IPS DF 6.9 (cell line): ENCODE measurements at regions not wholly inside any gene's neighbourhood (a gene's known extent, or its start where the extent isn't known, plus 50 kb on each side); places are given as distances from the start of the nearest gene placed in this dataset.
A peak's percentile ranks its signal among the peaks of the same experiment; 100 is the strongest.

Experiments
- DNase-seq: peaks from one replicate; pipeline ENCODE4 v3.0.0-alpha.2; 2013; ENCODE audit warnings: low read depth, low spot score
- H3K27ac ChIP-seq: one replicate; pipeline ENCODE4 v1.5.1; 2013; ENCODE audit warnings: low read length, control low read depth
- H3K27me3 ChIP-seq: 2 replicates; pipeline ENCODE4 v1.6.1; 2013; ENCODE audit warnings: mild to moderate bottlenecking, low read length; ENCODE audit not compliant: control insufficient read depth, insufficient read depth
- H3K36me3 ChIP-seq: 2 replicates; pipeline ENCODE4 v1.6.1; 2013; ENCODE audit warnings: low read length; ENCODE audit not compliant: control insufficient read depth, insufficient read depth
- H3K4me1 ChIP-seq: 2 replicates; pipeline ENCODE4 v1.6.1; 2013; ENCODE audit warnings: low read length; ENCODE audit not compliant: control insufficient read depth, insufficient read depth
- H3K4me3 ChIP-seq: 2 replicates; pipeline ENCODE4 v1.5.1; 2013; ENCODE audit warnings: mild to moderate bottlenecking, low read length
- H3K9me3 ChIP-seq: 2 replicates; pipeline ENCODE4 v1.6.1; 2013; ENCODE audit warnings: low read length, inconsistent platforms; ENCODE audit not compliant: control insufficient read depth, insufficient read depth
- WGBS: extraction: QIAGEN DNeasy Blood & Tissue Kit; methylation state at CpG from one replicate; pipeline ENCODE4 v1.1.7; 2013; ENCODE audit warnings: mixed read lengths, missing lambda C conversion rate; ENCODE audit not compliant: insufficient read length, insufficient coverage; 5-methylcytosine and 5-hydroxymethylcytosine counted together

- Histone ChIP-seq H3K4me1 (no peaks in the 10 kb centered on the region), H3K9me3 (no peaks in the 10 kb centered on the region), H3K27ac (no peak overlapping the region), H3K4me3 (no peak overlapping the region), H3K27me3 (no peaks in the 10 kb centered on the region), H3K36me3 (no peaks in the 10 kb centered on the region)
- WGBS, result no CpG with 5 or more reads among the region's 2 CpGs
- no peak for DNase-seq
Measured at GRCh38 chr1:101346419-101346818, 109.6 kb downstream of the S1PR1 start.

GRCh38 chr1:101356013-101356412 is 119.2 kb downstream of the S1PR1 start:
- no CpG with 5 or more reads among the region's 3 CpGs for WGBS

DNA sequence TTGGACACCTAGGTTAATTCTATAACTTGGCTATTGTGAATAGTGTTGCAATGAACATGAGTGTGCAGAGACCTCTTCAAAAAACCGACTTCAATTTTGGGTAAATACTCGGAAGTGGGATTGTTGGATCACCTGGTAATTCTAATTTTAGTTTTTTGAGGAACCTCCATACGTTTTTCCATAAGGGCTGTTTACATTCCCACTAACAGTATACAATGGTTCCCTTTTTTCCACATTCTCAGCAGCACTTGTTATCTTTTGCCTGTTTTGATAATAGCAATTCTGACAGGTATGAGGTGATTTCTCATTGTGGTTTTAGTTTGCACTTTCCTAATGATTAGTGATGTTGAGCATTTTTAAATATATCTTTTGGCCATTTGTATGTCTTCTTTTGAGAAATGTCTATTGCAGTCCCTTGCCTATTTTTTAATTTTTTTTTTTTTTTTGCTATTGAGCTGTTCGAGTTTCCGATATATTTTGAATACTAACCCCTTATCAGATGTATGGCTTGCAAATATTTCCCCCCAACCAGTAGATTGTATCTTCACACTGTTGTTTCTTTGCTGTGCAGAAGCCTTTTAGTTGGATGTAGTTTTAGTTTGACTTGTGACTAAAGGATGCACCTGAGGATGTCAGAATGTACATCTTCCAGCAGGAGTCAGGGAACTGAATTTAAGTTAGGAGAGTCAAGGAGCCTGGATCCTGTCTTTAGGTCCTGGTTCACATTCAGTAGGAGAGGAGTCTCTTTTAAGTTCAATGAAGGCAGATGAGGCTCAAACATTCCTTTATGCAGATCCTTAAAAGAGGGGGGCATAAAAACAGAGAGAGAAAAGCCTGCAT is 120.0 kb downstream of the S1PR1 start:
- no CpG with 5 or more reads among the region's 5 CpGs for WGBS
- Histone ChIP-seq H3K9me3 (no peaks in the 10 kb centered on the region), H3K27me3 (no peaks in the 10 kb centered on the region), H3K4me3 (no peak overlapping the region), H3K4me1 (no peaks in the 10 kb centered on the region), H3K36me3 (no peaks in the 10 kb centered on the region), H3K27ac (no peak overlapping the region)
- no peak for DNase-seq

More at GRCh38 chr1:101356013-101356412, 119.2 kb downstream of the S1PR1 start:
- Histone ChIP-seq H3K27me3 (no peaks in the 10 kb centered on the region), H3K4me1 (no peaks in the 10 kb centered on the region), H3K4me3 (no peak overlapping the region), H3K9me3 (no peaks in the 10 kb centered on the region), H3K27ac (no peak overlapping the region), H3K36me3 (no peaks in the 10 kb centered on the region)
- no peak for DNase-seq

- Histone ChIP-seq H3K27me3 (no peaks in the 10 kb centered on the region), H3K4me3 (no peak overlapping the region), H3K4me1 (no peaks in the 10 kb centered on the region), H3K36me3 (no peaks in the 10 kb centered on the region), H3K9me3 (no peaks in the 10 kb centered on the region), H3K27ac (no peak overlapping the region)
- peak; percentile 55 for DNase-seq
- no CpG with 5 or more reads among the region's 4 CpGs for WGBS
Measured at GRCh38 chr1:101357444-101357986, 120.7 kb downstream of the S1PR1 start.

DNA sequence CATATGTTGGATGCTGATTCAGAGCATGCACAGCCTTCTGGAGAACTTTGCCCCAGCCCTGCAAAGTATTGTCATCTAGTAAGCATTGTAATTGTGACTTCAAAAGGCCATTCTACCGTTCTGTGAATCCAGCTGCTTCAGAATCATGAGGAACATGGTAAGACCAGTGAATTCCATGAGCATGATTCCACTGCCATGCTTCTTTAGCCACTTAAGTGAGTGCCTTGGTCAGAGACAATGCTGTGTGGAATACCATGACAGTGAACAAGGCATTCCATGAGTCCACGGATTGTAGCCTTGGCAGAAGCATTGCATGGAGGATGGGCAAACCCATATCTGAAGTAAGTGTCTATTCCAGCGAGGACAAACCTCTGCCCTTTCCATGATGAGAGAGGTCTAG is 123.7 kb downstream of the S1PR1 start:
- no peaks in the 10 kb centered on the region for H3K4me1 ChIP-seq
- H3K27me3 ChIP-seq, result no peaks in the 10 kb centered on the region
- no peaks in the 10 kb centered on the region for H3K9me3 ChIP-seq
- no peaks in the 10 kb centered on the region for H3K36me3 ChIP-seq
- H3K4me3 ChIP-seq, result no peak overlapping the region
- WGBS, result no CpG with 5 or more reads among the region's 3 CpGs
- DNase-seq, result no peak
- H3K27ac ChIP-seq, result no peak overlapping the region

- no peaks in the 10 kb centered on the region for H3K36me3 ChIP-seq
- H3K27me3 ChIP-seq, result no peaks in the 10 kb centered on the region
- DNase-seq, result no peak
- no peaks in the 10 kb centered on the region for H3K4me1 ChIP-seq
- H3K9me3 ChIP-seq, result no peaks in the 10 kb centered on the region
- H3K4me3 ChIP-seq, result no peak overlapping the region
- H3K27ac ChIP-seq, result no peak overlapping the region
Measured at GRCh38 chr1:101363891-101364318, 127.1 kb downstream of the S1PR1 start.

- Histone ChIP-seq H3K36me3 (no peaks in the 10 kb centered on the region), H3K4me3 (no peak overlapping the region), H3K4me1 (no peaks in the 10 kb centered on the region), H3K27me3 (no peaks in the 10 kb centered on the region), H3K27ac (no peak overlapping the region), H3K9me3 (no peaks in the 10 kb centered on the region)
- DNase-seq, result no peak
- WGBS, result no CpG with 5 or more reads among the region's 3 CpGs
Measured at GRCh38 chr1:101364370-101365120, 127.7 kb downstream of the S1PR1 start.

GRCh38 chr1:101365186-101365585 is 128.4 kb downstream of the S1PR1 start:
- no peak for DNase-seq
- no peaks in the 10 kb centered on the region for H3K9me3 ChIP-seq
- no peaks in the 10 kb centered on the region for H3K4me1 ChIP-seq
- no peaks in the 10 kb centered on the region for H3K27me3 ChIP-seq
- no peak overlapping the region for H3K27ac ChIP-seq
- no CpG with 5 or more reads among the region's 3 CpGs for WGBS
- no peak overlapping the region for H3K4me3 ChIP-seq
- no peaks in the 10 kb centered on the region for H3K36me3 ChIP-seq

GRCh38 chr1:101365878-101366277 is 129.1 kb downstream of the S1PR1 start:
- Histone ChIP-seq H3K9me3 (no peaks in the 10 kb centered on the region), H3K27ac (no peak overlapping the region), H3K27me3 (no peaks in the 10 kb centered on the region), H3K4me3 (no peak overlapping the region), H3K36me3 (no peaks in the 10 kb centered on the region), H3K4me1 (no peaks in the 10 kb centered on the region)
- DNase-seq, result no peak
- WGBS, result no CpG with 5 or more reads among the region's 2 CpGs

DNA sequence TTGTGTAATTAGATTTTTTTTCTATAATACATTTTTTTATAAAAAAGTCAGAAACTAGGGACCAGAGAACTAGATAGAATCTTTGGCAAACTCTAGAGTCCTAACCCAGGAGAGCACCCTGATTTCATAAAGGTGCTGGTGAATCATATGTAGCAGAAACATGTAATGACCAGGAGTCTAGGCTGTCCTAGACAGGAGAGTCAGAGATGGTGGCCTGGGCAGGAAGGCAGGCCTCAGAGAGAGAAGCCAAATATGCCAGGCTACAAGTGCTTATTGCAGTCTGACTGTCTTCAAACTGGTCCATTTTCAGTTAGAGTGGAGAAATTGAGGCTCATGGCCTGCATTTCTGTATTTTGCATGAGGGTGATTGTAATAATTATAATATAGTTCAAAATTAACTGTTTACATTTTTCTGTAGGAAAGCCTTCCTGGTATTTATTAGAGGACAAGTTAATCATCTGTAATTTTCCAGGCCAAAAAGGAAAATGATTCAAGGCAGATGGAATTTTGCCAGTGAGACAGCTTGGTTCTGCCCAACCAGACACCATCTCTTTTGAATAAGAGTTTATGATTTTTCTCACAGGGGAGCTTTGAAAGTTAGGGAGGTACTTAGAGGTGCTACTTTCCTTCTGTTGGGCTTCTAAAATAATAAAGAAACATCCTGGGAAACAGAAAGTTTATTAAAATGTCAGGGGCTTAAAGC is 129.8 kb downstream of the S1PR1 start:
- H3K4me1 ChIP-seq, result no peaks in the 10 kb centered on the region
- no peaks in the 10 kb centered on the region for H3K36me3 ChIP-seq
- H3K9me3 ChIP-seq, result no peaks in the 10 kb centered on the region
- H3K27me3 ChIP-seq, result no peaks in the 10 kb centered on the region
- DNase-seq, result no peak
- H3K4me3 ChIP-seq, result no peak overlapping the region
- no peak overlapping the region for H3K27ac ChIP-seq
